Ectodermal cell (in vitro differentiated cells): ENCODE measurements at regions not wholly inside any gene's neighbourhood (a gene's known extent, or its start where the extent isn't known, plus 50 kb on each side); places are given as distances from the start of the nearest gene placed in this dataset.

ENCODE experiments used
- H3K27ac ChIP-seq: 2 replicates; pipeline ENCODE4 v1.7.0; 2013; ENCODE audit warnings: mild to moderate bottlenecking, low read depth, low read length; ENCODE audit not compliant: insufficient read depth, poor library complexity, severe bottlenecking
- H3K27me3 ChIP-seq: 2 replicates; pipeline ENCODE4 v1.7.0; 2013; ENCODE audit warnings: mild to moderate bottlenecking, low read length; ENCODE audit not compliant: insufficient read depth, control insufficient read depth, poor library complexity, severe bottlenecking
- H3K36me3 ChIP-seq: one replicate; pipeline ENCODE4 v1.7.0; 2013; ENCODE audit warnings: low read length; ENCODE audit not compliant: control insufficient read depth, insufficient read depth
- H3K4me1 ChIP-seq: one replicate; pipeline ENCODE4 v1.7.0; 2013; ENCODE audit warnings: low read length; ENCODE audit not compliant: control insufficient read depth, insufficient read depth
- H3K4me3 ChIP-seq: 2 replicates; pipeline ENCODE4 v1.7.0; 2013; ENCODE audit warnings: low read depth, low read length, control low read depth; ENCODE audit not compliant: insufficient read depth
- H3K9me3 ChIP-seq: 2 replicates; pipeline ENCODE4 v1.7.0; 2013; ENCODE audit warnings: mild to moderate bottlenecking, low read length, moderate library complexity; ENCODE audit not compliant: control insufficient read depth
- WGBS, 2 experiments: methylation state at CpG; one replicate each; pipeline ENCODE4 v1.1.7; 2013; ENCODE audit warnings: missing lambda C conversion rate in 2 of 2; 5-methylcytosine and 5-hydroxymethylcytosine counted together

DNA sequence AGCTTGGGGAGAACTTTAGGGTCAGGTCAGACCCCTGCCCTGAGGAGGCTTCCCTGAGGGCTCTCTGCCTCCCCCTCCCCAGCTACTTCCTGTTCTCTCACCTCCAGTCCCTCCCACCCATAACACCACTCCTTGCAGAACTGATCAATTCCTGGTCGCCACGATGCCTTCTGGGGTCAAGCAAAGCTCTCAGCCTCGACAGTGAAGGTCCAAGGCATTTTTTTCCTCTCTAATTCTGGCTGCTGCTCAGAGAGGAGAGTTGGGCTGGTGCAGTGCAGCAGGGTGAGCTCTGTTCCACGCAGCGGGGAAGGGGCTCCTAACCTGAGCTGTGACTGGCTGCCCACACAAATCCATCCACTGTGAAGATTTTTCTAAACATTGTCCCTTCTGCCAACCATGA is 628.4 kb downstream of the BRD1 start:
- H3K27ac ChIP-seq: no peak overlapping the region
- H3K36me3 ChIP-seq: no peaks in the 10 kb centered on the region
- 90 to 94% methylated on average over 5 of the region's 5 CpGs for WGBS, 2 experiments

GRCh38 chr22:49198705-49199084 is 629.0 kb downstream of the BRD1 start:
- no peaks in the 10 kb centered on the region for H3K36me3 ChIP-seq
- H3K9me3 ChIP-seq: no peaks in the 10 kb centered on the region
- no peak overlapping the region for H3K4me3 ChIP-seq
- H3K27me3 ChIP-seq: no peaks in the 10 kb centered on the region
- 87 to 94% methylated on average over 6 of the region's 6 CpGs for WGBS, 2 experiments
- no peak overlapping the region for H3K27ac ChIP-seq
- H3K4me1 ChIP-seq: no peaks in the 10 kb centered on the region

More for the DNA sequence above, 628.4 kb downstream of the BRD1 start:
- Histone ChIP-seq H3K27me3 (no peaks in the 10 kb centered on the region), H3K4me1 (no peaks in the 10 kb centered on the region), H3K9me3 (no peaks in the 10 kb centered on the region), H3K4me3 (no peak overlapping the region)

GRCh38 chr22:49197986-49198704 is 629.5 kb downstream of the BRD1 start:
- no peaks in the 10 kb centered on the region for H3K36me3 ChIP-seq
- H3K4me1 ChIP-seq: no peaks in the 10 kb centered on the region
- H3K27ac ChIP-seq: no peak overlapping the region
- H3K27me3 ChIP-seq: no peaks in the 10 kb centered on the region
- no peak overlapping the region for H3K4me3 ChIP-seq
- 85 to 86% methylated on average over 20 of the region's 20 CpGs for WGBS, 2 experiments
- H3K9me3 ChIP-seq: no peaks in the 10 kb centered on the region

DNA sequence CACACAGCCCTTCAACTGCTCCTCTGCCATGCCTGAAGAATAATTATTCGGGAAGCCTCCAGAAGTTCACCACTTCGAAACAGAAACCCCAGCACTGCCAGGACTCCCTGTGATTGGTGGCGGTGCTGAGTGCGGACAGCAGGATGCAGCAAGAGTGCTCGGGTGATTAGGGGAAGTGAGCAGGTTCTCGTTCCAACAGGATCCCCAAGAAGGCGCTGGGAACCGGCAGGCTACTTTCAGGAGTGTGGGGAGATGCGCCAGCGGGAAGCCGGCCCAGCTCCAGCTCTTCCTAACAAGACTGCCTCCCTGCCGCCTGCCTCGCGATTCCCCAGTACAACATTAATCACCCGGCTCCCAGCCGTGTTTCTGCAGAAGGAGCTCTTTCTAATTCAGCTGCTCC is 630.2 kb downstream of the BRD1 start:
- WGBS, 2 experiments: 25 to 26% methylated on average over 16 of the region's 16 CpGs
- H3K4me1 ChIP-seq: no peaks in the 10 kb centered on the region
- no peak overlapping the region for H3K27ac ChIP-seq
- no peak overlapping the region for H3K4me3 ChIP-seq
- no peaks in the 10 kb centered on the region for H3K27me3 ChIP-seq
- H3K36me3 ChIP-seq: no peaks in the 10 kb centered on the region
- no peaks in the 10 kb centered on the region for H3K9me3 ChIP-seq

DNA sequence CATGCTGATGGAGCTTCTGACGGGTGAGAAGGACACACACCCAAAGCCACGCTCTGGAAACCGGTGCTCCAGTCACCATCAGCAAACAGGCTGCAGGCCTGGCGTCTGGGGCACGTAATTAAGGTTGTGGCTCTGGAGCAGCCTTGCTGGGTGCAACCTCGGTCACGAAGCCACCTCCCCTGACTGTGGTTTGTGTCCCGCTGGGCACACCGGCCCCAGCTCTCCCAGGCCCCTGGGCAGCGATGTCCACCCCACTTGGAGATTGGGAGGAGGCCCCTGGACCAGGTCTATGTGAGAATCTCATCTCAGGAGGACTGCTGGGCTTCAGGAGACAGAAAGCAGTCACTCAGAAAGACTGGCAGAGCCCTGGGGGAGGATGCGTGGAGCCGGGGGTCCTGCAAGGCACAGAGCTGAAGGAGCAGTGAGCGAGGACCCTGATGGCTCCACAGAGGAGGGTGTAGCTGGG is 631.6 kb downstream of the BRD1 start:
- Histone ChIP-seq H3K4me3 (no peak overlapping the region), H3K27me3 (no peaks in the 10 kb centered on the region), H3K27ac (no peak overlapping the region), H3K36me3 (no peaks in the 10 kb centered on the region), H3K9me3 (no peaks in the 10 kb centered on the region), H3K4me1 (no peaks in the 10 kb centered on the region)
- WGBS, 2 experiments: 93 to 95% methylated on average over 13 of the region's 13 CpGs

DNA sequence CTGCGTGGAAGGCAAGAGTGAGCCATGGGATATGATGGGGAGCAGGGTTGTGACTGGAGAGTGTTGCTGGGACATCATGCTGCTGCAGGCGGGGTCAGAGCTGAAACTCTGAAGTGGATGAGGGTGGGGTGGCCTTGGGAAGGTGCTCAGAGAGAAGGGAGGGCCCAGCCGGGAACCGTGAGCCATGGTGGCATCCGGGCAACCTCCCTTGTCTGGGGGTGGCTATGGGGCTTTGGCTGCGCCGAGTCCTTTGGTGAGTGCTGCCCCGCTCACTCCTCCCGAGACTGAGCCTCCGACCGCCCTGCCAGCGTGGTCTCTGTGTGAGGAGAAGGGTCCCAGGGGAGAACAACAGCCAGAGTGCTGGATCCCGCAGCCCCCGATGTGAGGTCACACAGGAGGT is 632.0 kb downstream of the BRD1 start:
- Histone ChIP-seq H3K27me3 (no peaks in the 10 kb centered on the region), H3K27ac (no peak overlapping the region), H3K9me3 (no peaks in the 10 kb centered on the region), H3K4me3 (no peak overlapping the region), H3K4me1 (no peaks in the 10 kb centered on the region), H3K36me3 (no peaks in the 10 kb centered on the region)
- WGBS, 2 experiments: 89 to 92% methylated on average over 14 of the region's 14 CpGs

GRCh38 chr22:49193901-49194465 is 633.7 kb downstream of the BRD1 start:
- no peaks in the 10 kb centered on the region for H3K36me3 ChIP-seq
- WGBS, 2 experiments: 94% methylated on average over 13 of the region's 13 CpGs
- no peak overlapping the region for H3K4me3 ChIP-seq
- H3K27me3 ChIP-seq: no peaks in the 10 kb centered on the region
- no peak overlapping the region for H3K27ac ChIP-seq
- H3K4me1 ChIP-seq: no peaks in the 10 kb centered on the region
- no peaks in the 10 kb centered on the region for H3K9me3 ChIP-seq

- no peaks in the 10 kb centered on the region for H3K9me3 ChIP-seq
- no peaks in the 10 kb centered on the region for H3K4me1 ChIP-seq
- H3K36me3 ChIP-seq: no peaks in the 10 kb centered on the region
- WGBS, 2 experiments: 93 to 95% methylated on average over 14 of the region's 14 CpGs
- no peak overlapping the region for H3K27ac ChIP-seq
- H3K4me3 ChIP-seq: no peak overlapping the region
- no peaks in the 10 kb centered on the region for H3K27me3 ChIP-seq
Observed at GRCh38 chr22:49193348-49193747, 634.3 kb downstream of the BRD1 start.

DNA sequence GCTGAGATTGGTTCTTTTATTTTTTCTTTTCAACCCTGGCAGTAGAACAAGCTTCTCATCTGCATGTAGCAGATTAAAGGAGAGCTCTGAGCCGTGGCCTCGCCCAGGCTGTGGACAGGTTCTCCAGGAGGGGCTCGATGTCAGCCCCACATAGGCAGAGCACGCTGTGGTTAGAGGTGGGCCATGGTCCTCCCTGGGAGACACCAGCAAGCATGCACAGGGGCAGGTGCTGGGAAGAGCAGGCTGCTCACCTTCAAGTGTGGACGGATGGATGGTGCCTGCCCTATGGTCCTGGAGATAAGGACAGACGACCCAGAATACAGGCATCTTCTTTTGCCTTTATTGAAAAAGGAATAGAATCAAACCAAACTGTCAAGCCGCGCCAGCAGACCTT is 634.8 kb downstream of the BRD1 start:
- no peaks in the 10 kb centered on the region for H3K36me3 ChIP-seq
- 92 to 94% methylated on average over 8 of the region's 8 CpGs for WGBS, 2 experiments
- no peak overlapping the region for H3K27ac ChIP-seq
- H3K9me3 ChIP-seq: no peaks in the 10 kb centered on the region
- no peaks in the 10 kb centered on the region for H3K27me3 ChIP-seq
- no peaks in the 10 kb centered on the region for H3K4me1 ChIP-seq
- no peak overlapping the region for H3K4me3 ChIP-seq

DNA sequence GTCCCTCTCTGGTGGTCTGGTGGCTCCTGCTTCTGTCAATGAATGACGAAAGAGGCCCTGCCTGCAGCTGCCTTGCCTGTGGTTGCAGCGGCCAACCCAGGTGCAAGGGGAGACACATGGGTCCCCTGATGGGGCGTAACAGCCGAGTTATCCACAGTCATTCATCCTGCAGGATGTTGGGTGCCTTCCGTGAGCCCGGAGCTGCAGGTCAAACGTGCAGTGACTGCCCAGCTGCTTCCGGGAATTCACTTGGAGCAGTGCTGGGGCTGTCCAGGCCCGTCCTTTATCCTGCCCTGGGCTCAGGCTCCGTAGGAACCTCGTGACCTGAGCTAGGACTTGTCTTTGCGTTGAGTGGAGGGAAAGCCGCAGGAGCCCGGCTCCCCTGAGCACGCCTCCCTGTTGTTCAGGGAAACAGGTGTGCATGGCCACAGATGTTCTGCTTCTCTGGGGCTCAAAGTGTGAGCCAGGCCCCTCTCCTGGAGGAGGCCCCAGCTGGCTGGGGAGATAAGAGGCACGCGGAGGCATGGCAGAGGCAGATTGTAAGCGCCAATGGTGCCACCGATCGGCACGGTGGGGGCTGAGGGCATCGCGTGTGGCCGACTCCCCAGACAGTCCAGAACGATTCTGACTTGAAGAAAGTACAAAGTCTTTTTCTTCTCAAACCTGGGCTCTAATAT is 635.4 kb downstream of the BRD1 start:
- Histone ChIP-seq H3K27me3 (no peaks in the 10 kb centered on the region), H3K36me3 (no peaks in the 10 kb centered on the region), H3K4me3 (no peak overlapping the region), H3K9me3 (no peaks in the 10 kb centered on the region), H3K27ac (no peak overlapping the region), H3K4me1 (no peaks in the 10 kb centered on the region)
- 92% methylated on average over 25 of the region's 25 CpGs for WGBS, 2 experiments
